ENCODE measurements at regions not wholly inside any gene's neighbourhood (a gene's known extent, or its start where the extent isn't known, plus 50 kb on each side); places are given as distances from the start of the nearest gene placed in this dataset.

DNA sequence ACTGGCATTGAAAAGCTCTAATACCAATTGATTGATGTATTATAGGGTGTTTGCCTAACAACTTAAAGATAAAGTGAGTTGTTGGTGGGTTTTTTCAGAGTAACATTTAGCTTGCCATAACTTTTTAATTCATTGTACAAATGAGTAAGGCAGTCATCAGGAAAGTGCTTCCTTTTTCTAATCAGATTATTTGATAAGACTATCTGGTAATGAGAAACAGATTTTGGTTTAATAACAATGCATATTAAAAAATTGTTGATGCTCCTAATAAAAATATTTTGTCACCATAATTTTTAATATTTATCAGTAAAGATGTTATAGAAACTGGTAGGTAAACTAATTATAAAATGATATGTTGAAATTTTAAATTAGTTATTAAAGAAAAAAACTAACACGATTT lies 51.3 kb downstream of the BLTP1 start:
- no peak overlapping the region for H3K27ac ChIP-seq
- no peak for TF ChIP-seq ZFX (IDR thresholded peaks at IDR 0.05)
- TF ChIP-seq, protein P1, sequence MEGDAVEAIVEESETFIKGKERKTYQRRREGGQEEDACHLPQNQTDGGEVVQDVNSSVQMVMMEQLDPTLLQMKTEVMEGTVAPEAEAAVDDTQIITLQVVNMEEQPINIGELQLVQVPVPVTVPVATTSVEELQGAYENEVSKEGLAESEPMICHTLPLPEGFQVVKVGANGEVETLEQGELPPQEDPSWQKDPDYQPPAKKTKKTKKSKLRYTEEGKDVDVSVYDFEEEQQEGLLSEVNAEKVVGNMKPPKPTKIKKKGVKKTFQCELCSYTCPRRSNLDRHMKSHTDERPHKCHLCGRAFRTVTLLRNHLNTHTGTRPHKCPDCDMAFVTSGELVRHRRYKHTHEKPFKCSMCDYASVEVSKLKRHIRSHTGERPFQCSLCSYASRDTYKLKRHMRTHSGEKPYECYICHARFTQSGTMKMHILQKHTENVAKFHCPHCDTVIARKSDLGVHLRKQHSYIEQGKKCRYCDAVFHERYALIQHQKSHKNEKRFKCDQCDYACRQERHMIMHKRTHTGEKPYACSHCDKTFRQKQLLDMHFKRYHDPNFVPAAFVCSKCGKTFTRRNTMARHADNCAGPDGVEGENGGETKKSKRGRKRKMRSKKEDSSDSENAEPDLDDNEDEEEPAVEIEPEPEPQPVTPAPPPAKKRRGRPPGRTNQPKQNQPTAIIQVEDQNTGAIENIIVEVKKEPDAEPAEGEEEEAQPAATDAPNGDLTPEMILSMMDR (conservative IDR thresholded peaks at IDR 0.05): no peak

DNA sequence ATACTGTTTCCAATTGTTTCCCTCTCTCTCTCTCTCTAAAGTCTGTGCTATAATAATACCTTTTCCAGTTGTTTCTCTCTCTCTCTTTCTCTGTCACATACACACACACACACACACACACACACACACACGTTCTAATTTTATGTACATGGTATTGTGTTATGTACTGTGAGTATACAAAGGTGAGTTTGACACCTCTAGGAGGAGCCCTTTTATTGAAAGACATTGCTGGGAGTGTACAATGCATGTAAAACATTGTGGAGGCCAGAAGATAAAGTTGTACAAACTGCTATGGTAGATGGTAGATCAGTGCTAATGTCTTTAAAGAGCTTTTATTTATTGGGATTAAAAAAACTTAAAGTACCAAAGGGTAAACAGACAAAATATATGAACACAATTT lies 53.6 kb downstream of the BLTP1 start:
- no peak overlapping the region for H3K27ac ChIP-seq
- TF ChIP-seq ZFX (IDR thresholded peaks at IDR 0.05): no peak
- TF ChIP-seq, protein P1 (conservative IDR thresholded peaks at IDR 0.05): peak; percentile 31

DNA sequence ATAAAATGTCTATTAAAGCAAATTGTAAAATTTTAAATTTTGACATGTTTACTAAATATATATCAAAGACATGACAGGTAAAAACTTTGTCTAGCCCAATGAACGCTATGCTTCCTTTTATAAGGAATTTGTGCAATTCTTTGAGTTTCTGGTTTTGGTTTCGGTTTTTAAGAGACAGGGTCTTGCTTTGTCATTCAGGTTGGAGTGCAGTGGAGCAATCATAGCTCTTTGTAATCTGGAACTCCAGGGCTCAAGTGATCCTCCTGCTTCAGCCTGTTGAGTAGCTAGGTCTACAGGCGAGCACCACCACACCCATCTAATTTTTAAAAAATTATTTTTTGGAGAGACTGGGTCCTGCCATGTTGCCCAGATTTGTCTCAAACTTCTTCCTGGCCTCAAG lies 60.7 kb downstream of the BLTP1 start:
- no peak for TF ChIP-seq ZFX (IDR thresholded peaks at IDR 0.05)
- TF ChIP-seq, protein P1 (conservative IDR thresholded peaks at IDR 0.05): no peak
- no peak overlapping the region for H3K27ac ChIP-seq

DNA sequence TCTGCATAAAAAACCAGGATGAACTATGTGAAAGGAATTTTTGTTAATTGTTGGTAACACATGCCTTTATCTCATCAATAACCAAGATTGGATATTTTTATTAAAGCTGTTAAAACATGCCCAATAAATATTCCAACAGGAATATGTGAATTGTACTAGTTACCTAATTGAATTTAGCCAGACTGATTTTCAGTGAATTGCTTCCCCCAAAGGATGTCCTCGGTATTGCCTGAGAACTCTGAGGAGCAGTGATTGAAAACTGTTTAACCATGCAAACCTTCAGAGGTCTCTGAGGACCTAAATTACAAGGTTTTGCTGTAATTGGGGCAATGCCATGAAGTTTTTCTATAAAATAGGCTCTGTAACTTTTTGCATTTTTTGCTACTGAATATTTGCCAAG lies 66.6 kb downstream of the BLTP1 start:
- H3K27ac ChIP-seq: no peak overlapping the region
- TF ChIP-seq, protein P1 (conservative IDR thresholded peaks at IDR 0.05): peak; percentile 37
- no peak for TF ChIP-seq ZFX (IDR thresholded peaks at IDR 0.05)

DNA sequence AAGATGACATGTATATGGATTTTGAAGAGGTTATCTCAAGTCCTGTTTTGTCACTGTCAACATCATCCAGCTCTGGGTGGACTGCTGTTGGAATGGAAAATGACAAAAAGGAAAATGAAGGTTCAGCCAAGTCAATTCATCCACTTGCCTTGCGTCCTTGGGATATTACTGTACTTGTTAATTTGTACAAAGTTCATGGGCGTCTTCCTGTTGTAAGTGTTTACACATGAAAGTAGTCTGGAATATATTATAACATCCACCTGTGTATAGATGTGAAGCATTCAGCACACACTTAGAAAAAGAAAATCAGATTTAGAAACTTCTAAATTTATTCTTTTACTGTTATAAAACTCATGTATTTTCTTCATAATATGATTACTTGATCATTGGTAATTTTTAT lies 67.2 kb downstream of the BLTP1 start:
- H3K27ac ChIP-seq: no peak overlapping the region
- TF ChIP-seq, protein P1 (conservative IDR thresholded peaks at IDR 0.05): no peak
- no peak for TF ChIP-seq ZFX (IDR thresholded peaks at IDR 0.05)

DNA sequence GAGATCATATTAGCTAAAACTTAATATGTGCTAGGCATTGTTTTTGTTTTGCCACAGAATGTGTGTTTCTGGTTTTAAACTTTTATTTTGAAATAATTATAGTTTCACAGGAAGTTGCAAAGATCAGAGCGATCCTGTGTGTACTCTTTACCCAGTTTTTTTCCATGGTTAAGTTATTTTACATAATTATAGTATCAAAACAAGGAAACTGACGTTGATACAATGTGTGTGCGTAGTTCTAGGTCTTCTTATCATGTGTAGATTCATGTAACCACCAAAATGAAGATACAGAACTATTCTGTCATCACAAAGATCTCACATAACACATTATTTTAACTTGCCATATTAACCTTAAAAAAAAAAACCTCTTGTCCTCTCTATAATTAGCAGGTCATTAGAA lies 69.2 kb downstream of the BLTP1 start:
- H3K27ac ChIP-seq: no peak overlapping the region
- no peak for TF ChIP-seq ZFX (IDR thresholded peaks at IDR 0.05)
- TF ChIP-seq, protein P1 (conservative IDR thresholded peaks at IDR 0.05): no peak

DNA sequence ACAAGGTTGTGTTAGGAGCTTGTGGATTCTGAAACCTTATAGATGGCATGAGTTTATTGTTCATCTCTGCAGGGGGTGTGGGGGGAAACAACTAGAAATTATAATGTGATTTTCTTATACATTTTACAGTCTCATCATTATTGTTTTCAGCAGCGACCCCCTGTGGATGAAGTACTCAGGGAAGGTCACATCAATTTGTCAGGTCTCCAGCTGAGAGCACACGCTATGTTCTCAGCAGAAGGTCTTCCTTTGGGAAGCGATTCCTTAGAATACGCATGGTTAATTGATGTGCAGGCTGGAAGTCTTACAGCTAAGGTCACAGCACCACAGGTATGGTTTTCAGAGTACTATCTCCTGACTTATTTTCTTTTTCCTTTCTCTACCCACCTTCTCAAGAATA lies 72.2 kb downstream of the BLTP1 start:
- TF ChIP-seq, protein P1 (conservative IDR thresholded peaks at IDR 0.05): peak; percentile 30
- TF ChIP-seq ZFX (IDR thresholded peaks at IDR 0.05): no peak
- no peak overlapping the region for H3K27ac ChIP-seq

All from C4-2B (cell line).